ENCODE measurements at regions not wholly inside any gene's neighbourhood (a gene's known extent, or its start where the extent isn't known, plus 50 kb on each side); places are given as distances from the start of the nearest gene placed in this dataset.

DNA sequence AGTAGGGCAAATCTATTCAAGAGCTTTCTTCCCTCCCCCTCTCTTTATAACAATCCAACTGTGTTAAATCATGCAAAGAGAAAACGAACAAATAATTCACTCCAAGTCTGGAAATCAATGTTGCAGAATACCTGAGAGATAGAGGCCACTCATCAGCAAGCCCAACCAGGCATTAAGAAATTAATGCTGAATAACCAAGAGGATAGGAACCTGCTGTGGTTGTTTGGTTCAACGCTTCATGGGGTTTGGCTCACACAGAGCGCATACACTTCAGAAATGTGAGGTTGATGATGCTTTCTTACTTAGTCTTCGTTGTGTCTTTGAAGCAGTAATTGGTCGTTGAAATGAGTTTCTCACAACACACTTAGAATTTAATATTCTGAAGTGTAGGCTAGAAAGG lies 1540.0 kb upstream of the PABPC4L start:
- TF ChIP-seq, protein P1, sequence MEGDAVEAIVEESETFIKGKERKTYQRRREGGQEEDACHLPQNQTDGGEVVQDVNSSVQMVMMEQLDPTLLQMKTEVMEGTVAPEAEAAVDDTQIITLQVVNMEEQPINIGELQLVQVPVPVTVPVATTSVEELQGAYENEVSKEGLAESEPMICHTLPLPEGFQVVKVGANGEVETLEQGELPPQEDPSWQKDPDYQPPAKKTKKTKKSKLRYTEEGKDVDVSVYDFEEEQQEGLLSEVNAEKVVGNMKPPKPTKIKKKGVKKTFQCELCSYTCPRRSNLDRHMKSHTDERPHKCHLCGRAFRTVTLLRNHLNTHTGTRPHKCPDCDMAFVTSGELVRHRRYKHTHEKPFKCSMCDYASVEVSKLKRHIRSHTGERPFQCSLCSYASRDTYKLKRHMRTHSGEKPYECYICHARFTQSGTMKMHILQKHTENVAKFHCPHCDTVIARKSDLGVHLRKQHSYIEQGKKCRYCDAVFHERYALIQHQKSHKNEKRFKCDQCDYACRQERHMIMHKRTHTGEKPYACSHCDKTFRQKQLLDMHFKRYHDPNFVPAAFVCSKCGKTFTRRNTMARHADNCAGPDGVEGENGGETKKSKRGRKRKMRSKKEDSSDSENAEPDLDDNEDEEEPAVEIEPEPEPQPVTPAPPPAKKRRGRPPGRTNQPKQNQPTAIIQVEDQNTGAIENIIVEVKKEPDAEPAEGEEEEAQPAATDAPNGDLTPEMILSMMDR (IDR thresholded peaks at IDR 0.05; ENCODE audit: insufficient read depth, low read length, missing control alignments): no peak
- ChIA-PET POLR2A (no interaction called here), CTCF (no interaction called here)
- no peak overlapping the region for H3K4me3 ChIP-seq (ENCODE audit: low read depth, low read length)
- no peak for DNase-seq (ENCODE audit: low read depth, low spot score)

DNA sequence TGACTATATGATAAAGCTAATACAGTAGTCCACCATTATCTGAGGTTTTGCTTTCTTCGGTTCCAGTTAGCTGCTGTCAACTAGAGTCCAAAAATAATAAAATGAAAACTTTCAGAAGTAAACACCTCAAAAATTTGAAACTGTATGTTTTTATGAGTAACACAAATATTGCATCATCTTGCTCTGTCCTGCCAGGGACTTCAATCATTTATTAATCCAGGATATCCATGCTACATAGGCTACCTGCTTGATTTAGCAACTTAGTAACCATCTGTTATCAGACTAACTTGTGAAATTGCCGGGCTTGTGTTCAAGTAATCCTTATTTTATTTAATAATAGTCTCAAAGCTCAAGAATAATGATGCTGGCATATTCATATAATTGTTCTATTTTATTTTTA lies 1537.8 kb upstream of the PABPC4L start:
- ChIA-PET CTCF (no interaction called here), POLR2A (no interaction called here)
- TF ChIP-seq, protein P1 (IDR thresholded peaks at IDR 0.05; ENCODE audit: insufficient read depth, low read length, missing control alignments): no peak
- DNase-seq (ENCODE audit: low read depth, low spot score): no peak
- H3K4me3 ChIP-seq (ENCODE audit: low read depth, low read length): no peak overlapping the region

DNA sequence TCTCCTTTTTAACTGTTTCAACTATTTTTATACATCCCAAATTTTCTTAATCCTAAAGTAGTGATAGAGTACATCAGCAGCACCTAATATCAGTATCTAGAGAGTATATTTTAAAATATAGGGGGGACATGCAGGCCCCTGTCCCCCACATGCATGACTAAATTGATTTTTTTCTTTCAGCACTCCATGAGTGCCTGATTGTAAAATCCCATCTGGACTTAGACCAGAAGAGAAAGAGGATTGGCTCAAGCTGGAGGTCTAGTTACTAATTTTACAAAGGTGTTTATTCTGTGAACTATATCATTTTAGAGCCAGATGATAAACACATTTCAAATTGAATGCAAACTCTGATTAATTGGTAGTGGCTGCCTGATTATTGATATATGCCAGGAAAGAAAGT lies 1533.9 kb upstream of the PABPC4L start:
- DNase-seq (ENCODE audit: low read depth, low spot score): no peak
- TF ChIP-seq, protein P1 (IDR thresholded peaks at IDR 0.05; ENCODE audit: insufficient read depth, low read length, missing control alignments): no peak
- ChIA-PET POLR2A (no interaction called here), CTCF (no interaction called here)
- no peak overlapping the region for H3K4me3 ChIP-seq (ENCODE audit: low read depth, low read length)

DNA sequence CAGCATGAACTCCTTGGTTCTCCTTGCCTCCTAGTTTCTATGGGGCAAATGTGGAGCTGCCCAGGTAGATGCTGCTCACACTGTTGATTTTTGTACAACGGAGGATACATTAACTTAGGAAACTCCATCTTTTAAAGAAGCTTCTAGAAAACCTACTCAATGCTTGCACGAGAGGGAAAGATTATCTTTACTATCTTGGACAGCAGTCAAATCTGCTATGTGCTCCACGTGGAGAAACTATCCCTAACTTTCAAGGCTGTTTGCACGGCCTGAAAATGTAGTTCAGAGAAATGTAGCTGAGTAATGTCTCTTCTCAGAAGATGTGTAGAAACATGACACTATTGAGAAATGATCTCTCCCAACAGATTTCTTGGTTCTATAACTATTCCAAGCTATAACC lies 1530.9 kb upstream of the PABPC4L start:
- TF ChIP-seq, protein P1 (IDR thresholded peaks at IDR 0.05; ENCODE audit: insufficient read depth, low read length, missing control alignments): no peak
- H3K4me3 ChIP-seq (ENCODE audit: low read depth, low read length): no peak overlapping the region
- DNase-seq (ENCODE audit: low read depth, low spot score): no peak
- ChIA-PET CTCF (no interaction called here), POLR2A (no interaction called here)

DNA sequence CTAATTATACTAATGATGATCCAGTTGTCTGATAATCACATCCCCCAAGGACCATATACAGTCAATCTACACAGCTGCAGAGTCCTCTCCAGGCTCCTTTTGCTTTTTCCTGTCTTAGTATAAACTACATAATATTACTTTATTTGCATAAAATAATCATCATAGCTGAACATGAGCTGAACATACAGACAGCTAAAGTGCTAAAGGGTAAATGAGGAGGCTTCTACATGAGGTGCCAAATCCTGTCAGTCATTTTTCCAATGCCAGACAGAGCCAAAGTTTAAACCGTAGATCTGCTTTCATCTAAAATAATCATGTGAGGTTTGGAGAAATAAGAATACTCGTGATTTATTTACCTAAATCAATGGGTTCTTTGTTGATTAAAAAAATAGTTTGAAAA lies 1530.1 kb upstream of the PABPC4L start:
- CTCF ChIA-PET: no interaction called here
- POLR2A ChIA-PET: no interaction called here
- TF ChIP-seq, protein P1 (IDR thresholded peaks at IDR 0.05; ENCODE audit: insufficient read depth, low read length, missing control alignments): no peak
- no peak for DNase-seq (ENCODE audit: low read depth, low spot score)
- H3K4me3 ChIP-seq (ENCODE audit: low read depth, low read length): no peak overlapping the region

DNA sequence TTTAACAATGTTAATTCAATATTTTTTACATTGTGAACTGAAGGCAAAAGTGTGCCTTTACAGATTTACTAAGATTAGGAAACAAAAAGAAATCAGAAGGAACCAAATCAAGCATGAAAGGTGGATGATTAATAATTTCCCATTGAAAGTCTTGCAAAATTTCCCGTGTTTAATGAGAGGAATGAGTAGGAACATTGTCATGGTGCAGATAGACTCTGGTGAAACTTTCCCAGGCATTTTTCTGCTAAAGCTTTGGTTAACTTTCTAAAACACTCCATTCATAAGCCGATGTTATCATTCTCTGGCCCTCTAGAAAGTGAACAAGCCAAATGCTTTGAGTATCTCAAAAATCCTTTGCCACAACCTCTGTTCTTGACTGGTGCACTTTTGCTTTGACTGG lies 1522.8 kb upstream of the PABPC4L start:
- TF ChIP-seq, protein P1 (IDR thresholded peaks at IDR 0.05; ENCODE audit: insufficient read depth, low read length, missing control alignments): no peak
- CTCF ChIA-PET: no interaction called here

More for the DNA sequence above, 1522.8 kb upstream of the PABPC4L start:
- POLR2A ChIA-PET: no interaction called here
- no peak for DNase-seq (ENCODE audit: low read depth, low spot score)
- no peak overlapping the region for H3K4me3 ChIP-seq (ENCODE audit: low read depth, low read length)
